ENCODE measurements at regions not wholly inside any gene's neighbourhood (a gene's known extent, or its start where the extent isn't known, plus 50 kb on each side); places are given as distances from the start of the nearest gene placed in this dataset.

GRCh38 chr21:27422435-27422834 is 455.5 kb upstream of the ADAMTS5 start:
- no peak for DNase-seq (ENCODE audit: low read depth, low spot score)
- H3K4me1 Mint-ChIP-seq, result no peaks in the 10 kb centered on the region
- no peaks in the 10 kb centered on the region for H3K27me3 Mint-ChIP-seq (ENCODE audit: low read depth)

GRCh38 chr21:27421654-27422053 is 454.8 kb upstream of the ADAMTS5 start:
- no peak for TF ChIP-seq CTCF (conservative IDR thresholded peaks at IDR 0.05)
- H3K27ac Mint-ChIP-seq (ENCODE audit: unreplicated experiment), result no peak overlapping the region
- H3K4me3 Mint-ChIP-seq, result no peak overlapping the region
- no peaks in the 10 kb centered on the region for H3K9me3 Mint-ChIP-seq
- DNase-seq (ENCODE audit: low read depth, low spot score), result no peak
- H3K36me3 Mint-ChIP-seq (ENCODE audit: low read depth), result no peaks in the 10 kb centered on the region
- H3K27me3 Mint-ChIP-seq (ENCODE audit: low read depth), result no peaks in the 10 kb centered on the region
- H3K4me1 Mint-ChIP-seq, result no peaks in the 10 kb centered on the region

More at GRCh38 chr21:27422435-27422834, 455.5 kb upstream of the ADAMTS5 start:
- H3K27ac Mint-ChIP-seq (ENCODE audit: unreplicated experiment), result no peak overlapping the region
- H3K4me3 Mint-ChIP-seq, result no peak overlapping the region
- H3K9me3 Mint-ChIP-seq, result peaks cover under 1% of the 10 kb centered on the region
- H3K36me3 Mint-ChIP-seq (ENCODE audit: low read depth), result no peaks in the 10 kb centered on the region
- no peak for TF ChIP-seq CTCF (conservative IDR thresholded peaks at IDR 0.05)

GRCh38 chr21:27419153-27419552 is 452.3 kb upstream of the ADAMTS5 start:
- H3K27ac Mint-ChIP-seq (ENCODE audit: unreplicated experiment), result no peak overlapping the region
- no peaks in the 10 kb centered on the region for H3K36me3 Mint-ChIP-seq (ENCODE audit: low read depth)
- H3K9me3 Mint-ChIP-seq, result no peaks in the 10 kb centered on the region
- DNase-seq (ENCODE audit: low read depth, low spot score), result no peak
- TF ChIP-seq CTCF (conservative IDR thresholded peaks at IDR 0.05), result no peak
- H3K27me3 Mint-ChIP-seq (ENCODE audit: low read depth), result no peaks in the 10 kb centered on the region
- H3K4me1 Mint-ChIP-seq, result no peaks in the 10 kb centered on the region
- no peak overlapping the region for H3K4me3 Mint-ChIP-seq

- Mint-ChIP-seq H3K36me3 (ENCODE audit: low read depth) (no peaks in the 10 kb centered on the region), H3K27ac (ENCODE audit: unreplicated experiment) (no peak overlapping the region), H3K27me3 (ENCODE audit: low read depth) (no peaks in the 10 kb centered on the region), H3K4me1 (no peaks in the 10 kb centered on the region), H3K4me3 (no peak overlapping the region), H3K9me3 (no peaks in the 10 kb centered on the region)
- DNase-seq (ENCODE audit: low read depth, low spot score), result no peak
- no peak for TF ChIP-seq CTCF (conservative IDR thresholded peaks at IDR 0.05)
These were observed 451.5 kb upstream of the ADAMTS5 start for GRCh38 chr21:27418346-27418745.

- Mint-ChIP-seq H3K4me1 (no peaks in the 10 kb centered on the region), H3K9me3 (no peaks in the 10 kb centered on the region), H3K27ac (ENCODE audit: unreplicated experiment) (no peak overlapping the region), H3K27me3 (ENCODE audit: low read depth) (no peaks in the 10 kb centered on the region), H3K4me3 (no peak overlapping the region), H3K36me3 (ENCODE audit: low read depth) (no peaks in the 10 kb centered on the region)
- TF ChIP-seq CTCF (conservative IDR thresholded peaks at IDR 0.05), result no peak
- DNase-seq (ENCODE audit: low read depth, low spot score), result no peak
These were observed 445.6 kb upstream of the ADAMTS5 start for GRCh38 chr21:27412530-27412929.

GRCh38 chr21:27408826-27409225 is 441.9 kb upstream of the ADAMTS5 start:
- no peaks in the 10 kb centered on the region for H3K9me3 Mint-ChIP-seq
- no peaks in the 10 kb centered on the region for H3K4me1 Mint-ChIP-seq
- no peak overlapping the region for H3K4me3 Mint-ChIP-seq
- H3K27me3 Mint-ChIP-seq (ENCODE audit: low read depth), result no peaks in the 10 kb centered on the region
- H3K36me3 Mint-ChIP-seq (ENCODE audit: low read depth), result no peaks in the 10 kb centered on the region
- DNase-seq (ENCODE audit: low read depth, low spot score), result no peak
- TF ChIP-seq CTCF (conservative IDR thresholded peaks at IDR 0.05), result no peak
- H3K27ac Mint-ChIP-seq (ENCODE audit: unreplicated experiment), result no peak overlapping the region

Measured in neural crest cell (in vitro differentiated cells).